WTC11 (cell line): ENCODE measurements at regions not wholly inside any gene's neighbourhood (a gene's known extent, or its start where the extent isn't known, plus 50 kb on each side); places are given as distances from the start of the nearest gene placed in this dataset.

Experiments used
- ATAC-seq: fragments of 200-7000 bp; cut with Tn5 transposase; 2 replicates; pipeline ENCODE4 v1.10.0; 2021; ENCODE audit warnings: mild to moderate bottlenecking, moderate library complexity
- CTCF ChIA-PET: fragments of 300-600 bp; sonication (Branson Sonifier 250); formaldehyde crosslinking; loops from one replicate; lab custom pipeline; 2021; ENCODE audit warnings: antibody characterized with exemption; lab: Charles Lee
- POLR2A ChIA-PET: fragments of 350-600 bp; sonication (Branson Sonifier 250); formaldehyde crosslinking; loops from one replicate; lab custom pipeline; 2021; ENCODE audit warnings: antibody characterized with exemption; lab: Charles Lee
- DNase-seq: peaks from one replicate; pipeline ENCODE4 v3.0.0; 2021; ENCODE audit warnings: low spot score
- H3K27ac Mint-ChIP-seq: 2 replicates; pipeline ENCODE4 v1.8.0; 2021; ENCODE audit warnings: mixed read lengths
- H3K27me3 Mint-ChIP-seq: 2 replicates; pipeline ENCODE4 v1.8.0; 2021; ENCODE audit warnings: low read depth, mild to moderate bottlenecking, moderate library complexity, mixed read lengths
- H3K36me3 Mint-ChIP-seq: 2 replicates; pipeline ENCODE4 v1.8.0; 2021; ENCODE audit warnings: mixed read lengths
- H3K4me1 Mint-ChIP-seq: 2 replicates; pipeline ENCODE4 v1.8.0; 2022; ENCODE audit warnings: mixed read lengths
- H3K4me3 Mint-ChIP-seq: 2 replicates; pipeline ENCODE4 v1.8.0; 2021; ENCODE audit warnings: mild to moderate bottlenecking, moderate library complexity, mixed read lengths
- H3K9me3 Mint-ChIP-seq: 2 replicates; pipeline ENCODE4 v1.8.0; 2021; ENCODE audit warnings: mixed read lengths
- CREM ChIP-seq: sonication (generic); formaldehyde crosslinking; IDR thresholded peaks from 2 replicates; pipeline ENCODE4 v1.8.1; 2022; ENCODE audit warnings: mild to moderate bottlenecking, missing genetic modification reagents, moderate library complexity
- ERG ChIP-seq: fragments of 250-450 bp; sonication (Bioruptor Pico); IDR thresholded peaks from 2 replicates; pipeline ENCODE4 v1.8.0; 2021; ENCODE audit warnings: mild to moderate bottlenecking
- IRF2 ChIP-seq: sonication (generic); formaldehyde crosslinking; IDR thresholded peaks from 2 replicates; pipeline ENCODE4 v1.8.0; 2022; ENCODE audit warnings: low read depth, missing genetic modification reagents, borderline replicate concordance
- JAZF1 ChIP-seq: fragments of 250-450 bp; sonication (Bioruptor Pico); IDR thresholded peaks from 2 replicates; pipeline ENCODE4 v1.9.0; 2021; ENCODE audit warnings: moderate library complexity, mild to moderate bottlenecking, inconsistent platforms
- JUN ChIP-seq: sonication (generic); formaldehyde crosslinking; IDR thresholded peaks from 2 replicates; pipeline ENCODE4 v1.8.0; 2023; ENCODE audit warnings: mild to moderate bottlenecking, missing genetic modification reagents
- MYBL2 ChIP-seq: sonication (generic); formaldehyde crosslinking; IDR thresholded peaks from 2 replicates; pipeline ENCODE4 v1.8.1; 2023; ENCODE audit warnings: mild to moderate bottlenecking, moderate library complexity, missing genetic modification reagents
- NFYB ChIP-seq: sonication (generic); formaldehyde crosslinking; conservative IDR thresholded peaks from 2 replicates; pipeline ENCODE4 v1.8.0; 2022; ENCODE audit warnings: low read depth, missing genetic modification reagents
- PRRX2 ChIP-seq: fragments of 250-450 bp; sonication (Bioruptor Pico); IDR thresholded peaks from 2 replicates; pipeline ENCODE4 v1.8.0; 2021; ENCODE audit warnings: mild to moderate bottlenecking
- RELA ChIP-seq: sonication (generic); formaldehyde crosslinking; IDR thresholded peaks from 2 replicates; pipeline ENCODE4 v1.8.1; 2022; ENCODE audit warnings: missing genetic modification reagents, mild to moderate bottlenecking, borderline replicate concordance
- SMAD3 ChIP-seq: sonication (generic); formaldehyde crosslinking; IDR thresholded peaks from 2 replicates; pipeline ENCODE4 v1.8.0; 2022; ENCODE audit warnings: missing genetic modification reagents, mild to moderate bottlenecking, borderline replicate concordance
- SOX15 ChIP-seq: fragments of 250-450 bp; sonication (Bioruptor Pico); IDR thresholded peaks from 2 replicates; pipeline ENCODE4 v1.9.0; 2021; ENCODE audit warnings: mild to moderate bottlenecking
- STAT6 ChIP-seq: sonication (generic); formaldehyde crosslinking; conservative IDR thresholded peaks from 2 replicates; pipeline ENCODE4 v1.8.1; 2023; ENCODE audit warnings: mild to moderate bottlenecking, low read depth, missing genetic modification reagents, moderate library complexity
- TEAD1 ChIP-seq: sonication (generic); formaldehyde crosslinking; IDR thresholded peaks from 2 replicates; pipeline ENCODE4 v1.8.0; 2022; ENCODE audit warnings: mild to moderate bottlenecking, missing genetic modification reagents
- TEAD4 ChIP-seq: sonication (generic); formaldehyde crosslinking; IDR thresholded peaks from 2 replicates; pipeline ENCODE4 v1.8.0; 2022; ENCODE audit warnings: mild to moderate bottlenecking, missing genetic modification reagents
- USF1 ChIP-seq: sonication (generic); formaldehyde crosslinking; IDR thresholded peaks from 2 replicates; pipeline ENCODE4 v1.8.0; 2022; ENCODE audit warnings: mild to moderate bottlenecking, missing genetic modification reagents
- ZNF232 ChIP-seq: sonication (generic); formaldehyde crosslinking; IDR thresholded peaks from 2 replicates; pipeline ENCODE4 v1.8.0; 2022; ENCODE audit warnings: mild to moderate bottlenecking, missing genetic modification reagents
- ZNF416 ChIP-seq: fragments of 250-450 bp; sonication (Bioruptor Pico); IDR thresholded peaks from 2 replicates; pipeline ENCODE4 v1.9.0; 2021; ENCODE audit warnings: mild to moderate bottlenecking, inconsistent platforms
- ZNF512 ChIP-seq: sonication (generic); formaldehyde crosslinking; IDR thresholded peaks from 2 replicates; pipeline ENCODE4 v1.8.1; 2022; ENCODE audit warnings: missing genetic modification reagents, borderline replicate concordance
- TF ChIP-seq, protein P1 (sequence below): sonication (generic); formaldehyde crosslinking; IDR thresholded peaks from 2 replicates; pipeline ENCODE4 v1.8.0; 2023; ENCODE audit warnings: missing genetic modification reagents
- TF ChIP-seq, protein P2 (sequence below): sonication (generic); formaldehyde crosslinking; IDR thresholded peaks from 2 replicates; pipeline ENCODE4 v1.8.0; 2023; ENCODE audit warnings: missing genetic modification reagents, mild to moderate bottlenecking, borderline replicate concordance
- TF ChIP-seq, protein P3 (sequence below): sonication (generic); formaldehyde crosslinking; IDR thresholded peaks from 2 replicates; pipeline ENCODE4 v1.8.0; 2022; ENCODE audit warnings: mild to moderate bottlenecking, missing genetic modification reagents

GRCh38 chr15:85993116-85993515 lies 86.6 kb upstream of the AGBL1 start (continued):
- TF ChIP-seq ERG (CRISPR knock-in tag) (no peak), SOX15 (CRISPR knock-in tag) (no peak)

GRCh38 chr15:85997618-85998017 lies 82.1 kb upstream of the AGBL1 start:
- no peak for DNase-seq
- ATAC-seq, result no peak
- Mint-ChIP-seq H3K36me3 (no peaks in the 10 kb centered on the region), H3K4me3 (no peak overlapping the region), H3K9me3 (peaks cover 8% of the 10 kb centered on the region), H3K4me1 (no peaks in the 10 kb centered on the region), H3K27me3 (no peaks in the 10 kb centered on the region; the same call in 1 of the 2 replicates), H3K27ac (no peak overlapping the region)
- POLR2A ChIA-PET, result no interaction called here
- TF ChIP-seq JUN (CRISPR knock-in tag), result no peak
- TF ChIP-seq IRF2, result no peak
- TF ChIP-seq RELA (CRISPR knock-in tag), result no peak
- TF ChIP-seq TEAD1 (CRISPR knock-in tag), result no peak
- TF ChIP-seq JAZF1 (CRISPR knock-in tag), result no peak
- no peak for TF ChIP-seq ZNF232 (CRISPR knock-in tag)
- no peak for TF ChIP-seq ZNF416 (CRISPR knock-in tag)
- no peak for TF ChIP-seq USF1 (CRISPR knock-in tag)
- TF ChIP-seq CREM (CRISPR knock-in tag), result no peak
- TF ChIP-seq SMAD3, result no peak
- TF ChIP-seq, protein P1, sequence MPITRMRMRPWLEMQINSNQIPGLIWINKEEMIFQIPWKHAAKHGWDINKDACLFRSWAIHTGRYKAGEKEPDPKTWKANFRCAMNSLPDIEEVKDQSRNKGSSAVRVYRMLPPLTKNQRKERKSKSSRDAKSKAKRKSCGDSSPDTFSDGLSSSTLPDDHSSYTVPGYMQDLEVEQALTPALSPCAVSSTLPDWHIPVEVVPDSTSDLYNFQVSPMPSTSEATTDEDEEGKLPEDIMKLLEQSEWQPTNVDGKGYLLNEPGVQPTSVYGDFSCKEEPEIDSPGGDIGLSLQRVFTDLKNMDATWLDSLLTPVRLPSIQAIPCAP (CRISPR knock-in tag), result no peak
- TF ChIP-seq TEAD4, result no peak
- TF ChIP-seq, protein P2, sequence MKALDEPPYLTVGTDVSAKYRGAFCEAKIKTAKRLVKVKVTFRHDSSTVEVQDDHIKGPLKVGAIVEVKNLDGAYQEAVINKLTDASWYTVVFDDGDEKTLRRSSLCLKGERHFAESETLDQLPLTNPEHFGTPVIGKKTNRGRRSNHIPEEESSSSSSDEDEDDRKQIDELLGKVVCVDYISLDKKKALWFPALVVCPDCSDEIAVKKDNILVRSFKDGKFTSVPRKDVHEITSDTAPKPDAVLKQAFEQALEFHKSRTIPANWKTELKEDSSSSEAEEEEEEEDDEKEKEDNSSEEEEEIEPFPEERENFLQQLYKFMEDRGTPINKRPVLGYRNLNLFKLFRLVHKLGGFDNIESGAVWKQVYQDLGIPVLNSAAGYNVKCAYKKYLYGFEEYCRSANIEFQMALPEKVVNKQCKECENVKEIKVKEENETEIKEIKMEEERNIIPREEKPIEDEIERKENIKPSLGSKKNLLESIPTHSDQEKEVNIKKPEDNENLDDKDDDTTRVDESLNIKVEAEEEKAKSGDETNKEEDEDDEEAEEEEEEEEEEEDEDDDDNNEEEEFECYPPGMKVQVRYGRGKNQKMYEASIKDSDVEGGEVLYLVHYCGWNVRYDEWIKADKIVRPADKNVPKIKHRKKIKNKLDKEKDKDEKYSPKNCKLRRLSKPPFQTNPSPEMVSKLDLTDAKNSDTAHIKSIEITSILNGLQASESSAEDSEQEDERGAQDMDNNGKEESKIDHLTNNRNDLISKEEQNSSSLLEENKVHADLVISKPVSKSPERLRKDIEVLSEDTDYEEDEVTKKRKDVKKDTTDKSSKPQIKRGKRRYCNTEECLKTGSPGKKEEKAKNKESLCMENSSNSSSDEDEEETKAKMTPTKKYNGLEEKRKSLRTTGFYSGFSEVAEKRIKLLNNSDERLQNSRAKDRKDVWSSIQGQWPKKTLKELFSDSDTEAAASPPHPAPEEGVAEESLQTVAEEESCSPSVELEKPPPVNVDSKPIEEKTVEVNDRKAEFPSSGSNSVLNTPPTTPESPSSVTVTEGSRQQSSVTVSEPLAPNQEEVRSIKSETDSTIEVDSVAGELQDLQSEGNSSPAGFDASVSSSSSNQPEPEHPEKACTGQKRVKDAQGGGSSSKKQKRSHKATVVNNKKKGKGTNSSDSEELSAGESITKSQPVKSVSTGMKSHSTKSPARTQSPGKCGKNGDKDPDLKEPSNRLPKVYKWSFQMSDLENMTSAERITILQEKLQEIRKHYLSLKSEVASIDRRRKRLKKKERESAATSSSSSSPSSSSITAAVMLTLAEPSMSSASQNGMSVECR (CRISPR knock-in tag), result no peak
- TF ChIP-seq, protein P3, sequence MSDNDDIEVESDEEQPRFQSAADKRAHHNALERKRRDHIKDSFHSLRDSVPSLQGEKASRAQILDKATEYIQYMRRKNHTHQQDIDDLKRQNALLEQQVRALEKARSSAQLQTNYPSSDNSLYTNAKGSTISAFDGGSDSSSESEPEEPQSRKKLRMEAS (CRISPR knock-in tag), result no peak
- no peak for TF ChIP-seq MYBL2
- TF ChIP-seq STAT6 (CRISPR knock-in tag), result no peak
- no peak for TF ChIP-seq PRRX2 (CRISPR knock-in tag)
- TF ChIP-seq NFYB (CRISPR knock-in tag), result no peak
- TF ChIP-seq ZNF512 (CRISPR knock-in tag), result no peak
- CTCF ChIA-PET, result no interaction called here
